Endothelial cell (in vitro differentiated cells): ENCODE measurements at regions not wholly inside any gene's neighbourhood (a gene's known extent, or its start where the extent isn't known, plus 50 kb on each side); places are given as distances from the start of the nearest gene placed in this dataset.

Experiments
- DNase-seq: peaks from one replicate; pipeline ENCODE4 v3.0.0; 2021; ENCODE audit warnings: low spot score
- H3K27ac Mint-ChIP-seq: one replicate; pipeline ENCODE4 v1.8.0; 2021; ENCODE audit warnings: mixed read lengths, inconsistent platforms; ENCODE audit not compliant: unreplicated experiment
- H3K27me3 Mint-ChIP-seq: one replicate; pipeline ENCODE4 v1.8.0; 2021; ENCODE audit warnings: mild to moderate bottlenecking, moderate library complexity, mixed read lengths, inconsistent platforms; ENCODE audit not compliant: unreplicated experiment
- H3K36me3 Mint-ChIP-seq: one replicate; pipeline ENCODE4 v1.8.0; 2021; ENCODE audit warnings: mild to moderate bottlenecking, low read depth, mixed read lengths, inconsistent platforms; ENCODE audit not compliant: unreplicated experiment
- H3K4me1 Mint-ChIP-seq: one replicate; pipeline ENCODE4 v1.8.0; 2021; ENCODE audit warnings: mild to moderate bottlenecking, mixed read lengths, inconsistent platforms; ENCODE audit not compliant: unreplicated experiment
- H3K4me3 Mint-ChIP-seq: one replicate; pipeline ENCODE4 v1.8.0; 2021; ENCODE audit warnings: mild to moderate bottlenecking, mixed read lengths, inconsistent platforms; ENCODE audit not compliant: unreplicated experiment
- H3K9me3 Mint-ChIP-seq: one replicate; pipeline ENCODE4 v1.8.0; 2021; ENCODE audit warnings: mixed read lengths, inconsistent platforms; ENCODE audit not compliant: unreplicated experiment
- CTCF ChIP-seq: fragments of 200-600 bp; sonication (generic); IDR thresholded peaks from one replicate; pipeline ENCODE4 v1.5.0; 2021; ENCODE audit warnings: antibody characterized with exemption; ENCODE audit not compliant: unreplicated experiment

GRCh38 chr2:12429779-12430406 lies 286.8 kb upstream of the TRIB2 start:
- TF ChIP-seq CTCF = no peak
- no peak overlapping the region for H3K4me3 Mint-ChIP-seq
- no peaks in the 10 kb centered on the region for H3K9me3 Mint-ChIP-seq
- no peak for DNase-seq
- no peak overlapping the region for H3K27ac Mint-ChIP-seq
- no peaks in the 10 kb centered on the region for H3K36me3 Mint-ChIP-seq
- H3K4me1 Mint-ChIP-seq = peaks cover 10% of the 10 kb centered on the region
- peaks cover 4% of the 10 kb centered on the region for H3K27me3 Mint-ChIP-seq

- DNase-seq = no peak
- TF ChIP-seq CTCF = no peak
- peaks cover 10% of the 10 kb centered on the region for H3K4me1 Mint-ChIP-seq
- H3K4me3 Mint-ChIP-seq = no peak overlapping the region
- H3K9me3 Mint-ChIP-seq = no peaks in the 10 kb centered on the region
- peaks cover 4% of the 10 kb centered on the region for H3K27me3 Mint-ChIP-seq
- peak overlapping the region; percentile 28 for H3K27ac Mint-ChIP-seq
- H3K36me3 Mint-ChIP-seq = no peaks in the 10 kb centered on the region
These were observed 286.2 kb upstream of the TRIB2 start for GRCh38 chr2:12430407-12431133.

GRCh38 chr2:12432985-12433625 lies 283.6 kb upstream of the TRIB2 start:
- Mint-ChIP-seq H3K27me3 (no peaks in the 10 kb centered on the region), H3K27ac (no peak overlapping the region), H3K36me3 (no peaks in the 10 kb centered on the region), H3K4me1 (peaks cover 10% of the 10 kb centered on the region), H3K4me3 (no peak overlapping the region), H3K9me3 (no peaks in the 10 kb centered on the region)
- no peak for TF ChIP-seq CTCF
- DNase-seq = no peak

- no peak overlapping the region for H3K4me3 Mint-ChIP-seq
- no peaks in the 10 kb centered on the region for H3K36me3 Mint-ChIP-seq
These were observed 283.1 kb upstream of the TRIB2 start for GRCh38 chr2:12433626-12433990.

More at GRCh38 chr2:12433626-12433990, 283.1 kb upstream of the TRIB2 start:
- DNase-seq = no peak
- Mint-ChIP-seq H3K27ac (no peak overlapping the region), H3K27me3 (no peaks in the 10 kb centered on the region), H3K9me3 (no peaks in the 10 kb centered on the region), H3K4me1 (peaks cover 5% of the 10 kb centered on the region)
- TF ChIP-seq CTCF = no peak
